Activated T-cell treated with anti-CD3 and anti-CD28 coated beads, Interleukin-2, amount 50 U/mL, for 24 hours (primary cell): ENCODE measurements at regions not wholly inside any gene's neighbourhood (a gene's known extent, or its start where the extent isn't known, plus 50 kb on each side); places are given as distances from the start of the nearest gene placed in this dataset.
"Not testable (repeated sequence)": the region's sequence is repeated elsewhere in the genome, so short reads cannot be mapped to it uniquely, and the experiment has no call there.

Source experiments
- DNase-seq: peaks from one replicate; pipeline ENCODE4 v3.0.0-alpha.2; 2020
- H3K27ac Mint-ChIP-seq: 2 replicates; pipeline ENCODE4 v1.8.0; 2020; ENCODE audit warnings: mild to moderate bottlenecking, mixed read lengths
- H3K27me3 Mint-ChIP-seq: 2 replicates; pipeline ENCODE4 v1.8.0; 2020; ENCODE audit warnings: mixed read lengths
- H3K36me3 Mint-ChIP-seq: 2 replicates; pipeline ENCODE4 v1.8.0; 2020; ENCODE audit warnings: low read depth, mixed read lengths
- H3K4me1 Mint-ChIP-seq: 2 replicates; pipeline ENCODE4 v1.8.0; 2020; ENCODE audit warnings: low read depth, mixed read lengths
- H3K4me3 Mint-ChIP-seq: 2 replicates; pipeline ENCODE4 v1.8.0; 2020; ENCODE audit warnings: mild to moderate bottlenecking, moderate library complexity, mixed read lengths
- H3K9me3 Mint-ChIP-seq: 2 replicates; pipeline ENCODE4 v1.8.0; 2020; ENCODE audit warnings: mixed read lengths

DNA sequence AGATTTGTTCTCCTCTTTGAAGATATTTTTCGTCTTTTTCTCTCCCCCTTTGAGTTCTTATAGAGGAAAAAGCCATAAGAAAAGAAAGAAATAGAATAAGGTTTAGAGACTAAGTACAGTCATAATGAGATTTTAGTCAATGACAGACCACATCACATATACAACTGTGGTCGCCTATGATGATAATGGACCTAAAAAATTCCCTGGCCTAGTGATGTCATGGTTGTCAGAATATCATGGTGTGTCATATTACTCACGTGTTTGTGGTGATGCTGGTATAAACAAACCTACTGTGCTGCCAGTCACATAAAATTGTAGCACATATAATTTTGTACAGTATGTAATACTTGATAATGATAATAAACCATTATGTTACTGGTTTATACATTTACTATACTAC, 1096.1 kb downstream of the OLFM4 start:
- H3K4me3 Mint-ChIP-seq = no peak overlapping the region
- peaks cover 21% of the 10 kb centered on the region for H3K9me3 Mint-ChIP-seq
- no peaks in the 10 kb centered on the region for H3K4me1 Mint-ChIP-seq
- H3K27me3 Mint-ChIP-seq = no peaks in the 10 kb centered on the region
- no peaks in the 10 kb centered on the region for H3K36me3 Mint-ChIP-seq
- no peak for DNase-seq
- no peak overlapping the region for H3K27ac Mint-ChIP-seq

- DNase-seq, H3K27me3 Mint-ChIP-seq, H3K4me3 Mint-ChIP-seq, H3K27ac Mint-ChIP-seq, H3K4me1 Mint-ChIP-seq, H3K36me3 Mint-ChIP-seq: not testable (repeated sequence)
- peaks cover 18% of the 10 kb centered on the region for H3K9me3 Mint-ChIP-seq
These were observed 1102.3 kb downstream of the OLFM4 start for GRCh38 chr13:54130931-54131330.

DNA sequence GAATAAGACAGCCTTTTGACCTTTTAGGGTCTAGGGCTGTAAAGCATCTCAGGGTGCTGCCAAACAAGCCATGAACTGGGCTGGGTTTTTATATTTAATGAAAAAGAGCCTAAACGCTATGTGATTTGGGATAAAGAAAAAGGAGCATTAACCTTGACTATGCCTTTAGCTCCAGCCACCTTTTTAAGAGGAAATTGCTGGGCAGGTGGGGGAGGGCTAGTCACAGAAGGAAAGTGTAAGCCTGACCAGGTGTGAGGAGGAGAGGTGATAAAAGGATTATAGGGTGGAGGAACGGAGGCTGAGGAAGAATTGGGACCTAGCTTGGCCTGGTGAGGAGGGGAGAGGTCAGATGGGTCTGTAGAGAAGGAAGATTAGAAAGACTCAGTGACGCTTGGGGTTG, 1102.8 kb downstream of the OLFM4 start:
- H3K4me1 Mint-ChIP-seq = not testable (repeated sequence)

GRCh38 chr13:54132127-54132526, 1103.5 kb downstream of the OLFM4 start:
- H3K36me3 Mint-ChIP-seq, H3K4me3 Mint-ChIP-seq, H3K4me1 Mint-ChIP-seq, DNase-seq, H3K27me3 Mint-ChIP-seq, H3K27ac Mint-ChIP-seq: not testable (repeated sequence)
- peaks cover 17% of the 10 kb centered on the region for H3K9me3 Mint-ChIP-seq

More for the DNA sequence above, 1102.8 kb downstream of the OLFM4 start:
- H3K36me3 Mint-ChIP-seq, DNase-seq, H3K4me3 Mint-ChIP-seq, H3K27me3 Mint-ChIP-seq, H3K27ac Mint-ChIP-seq: not testable (repeated sequence)
- peaks cover 15% of the 10 kb centered on the region for H3K9me3 Mint-ChIP-seq

GRCh38 chr13:54132720-54133119, 1104.1 kb downstream of the OLFM4 start:
- DNase-seq, H3K27me3 Mint-ChIP-seq, H3K27ac Mint-ChIP-seq, H3K36me3 Mint-ChIP-seq, H3K4me3 Mint-ChIP-seq, H3K4me1 Mint-ChIP-seq: not testable (repeated sequence)
- H3K9me3 Mint-ChIP-seq = peaks cover 17% of the 10 kb centered on the region

DNA sequence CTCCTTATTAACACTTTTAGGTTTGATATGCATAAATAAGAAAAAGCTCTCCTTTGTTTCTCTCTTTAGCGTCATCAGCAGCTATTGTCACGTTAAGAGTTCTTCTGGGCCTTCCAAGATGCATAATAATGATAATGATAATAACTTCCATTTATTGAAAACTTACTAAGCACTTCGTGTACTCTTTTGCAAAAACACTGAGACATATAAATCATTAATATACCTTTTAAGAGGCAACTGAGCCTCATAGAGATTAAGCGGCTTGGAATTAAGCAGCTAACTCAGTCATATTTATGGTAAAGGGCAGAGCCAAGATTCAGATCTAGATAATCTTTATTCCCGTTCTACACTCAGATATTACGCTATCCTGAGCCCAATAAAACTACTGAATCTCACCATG, 1105.1 kb downstream of the OLFM4 start:
- Mint-ChIP-seq H3K4me3 (no peak overlapping the region), H3K27me3 (no peaks in the 10 kb centered on the region), H3K36me3 (no peaks in the 10 kb centered on the region), H3K9me3 (peaks cover 17% of the 10 kb centered on the region), H3K4me1 (no peaks in the 10 kb centered on the region), H3K27ac (no peak overlapping the region)
- no peak for DNase-seq

GRCh38 chr13:54144828-54145227, 1116.2 kb downstream of the OLFM4 start:
- Mint-ChIP-seq H3K27me3 (no peaks in the 10 kb centered on the region), H3K36me3 (no peaks in the 10 kb centered on the region), H3K27ac (no peak overlapping the region), H3K9me3 (peaks cover 15% of the 10 kb centered on the region), H3K4me3 (no peak overlapping the region), H3K4me1 (no peaks in the 10 kb centered on the region)
- DNase-seq = no peak

DNA sequence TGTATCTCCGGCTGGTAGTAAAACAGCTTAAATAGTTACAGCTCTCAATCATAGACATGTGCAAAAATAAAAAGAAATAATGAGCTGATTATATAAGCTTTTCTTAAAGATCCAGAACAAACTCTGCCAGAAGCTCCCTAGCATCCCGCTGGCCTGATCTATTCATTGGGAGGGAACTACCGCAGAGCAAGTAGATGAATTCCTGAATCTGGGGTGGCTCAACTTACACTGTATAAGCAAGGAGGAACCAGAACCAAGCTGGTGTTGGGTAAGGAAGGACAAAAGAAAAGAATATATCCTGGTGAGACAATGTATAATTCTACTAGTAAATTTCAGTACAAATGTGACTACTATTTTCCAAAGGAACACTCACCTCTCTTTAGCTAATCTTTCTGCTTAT, 1122.2 kb downstream of the OLFM4 start:
- DNase-seq = no peak
- Mint-ChIP-seq H3K36me3 (no peaks in the 10 kb centered on the region), H3K27me3 (no peaks in the 10 kb centered on the region), H3K9me3 (peaks cover 16% of the 10 kb centered on the region), H3K4me1 (no peaks in the 10 kb centered on the region), H3K27ac (no peak overlapping the region), H3K4me3 (no peak overlapping the region)

GRCh38 chr13:54162069-54162468, 1133.5 kb downstream of the OLFM4 start:
- no peak for DNase-seq
- Mint-ChIP-seq H3K4me3 (no peak overlapping the region), H3K27me3 (no peaks in the 10 kb centered on the region), H3K9me3 (peaks cover 20% of the 10 kb centered on the region), H3K36me3 (no peaks in the 10 kb centered on the region), H3K4me1 (no peaks in the 10 kb centered on the region), H3K27ac (no peak overlapping the region)

- Mint-ChIP-seq H3K27me3 (no peaks in the 10 kb centered on the region), H3K4me3 (no peak overlapping the region), H3K27ac (no peak overlapping the region), H3K9me3 (peaks cover 23% of the 10 kb centered on the region), H3K36me3 (no peaks in the 10 kb centered on the region), H3K4me1 (no peaks in the 10 kb centered on the region)
- DNase-seq = no peak
These were observed 1137.1 kb downstream of the OLFM4 start for GRCh38 chr13:54165581-54166215.

DNA sequence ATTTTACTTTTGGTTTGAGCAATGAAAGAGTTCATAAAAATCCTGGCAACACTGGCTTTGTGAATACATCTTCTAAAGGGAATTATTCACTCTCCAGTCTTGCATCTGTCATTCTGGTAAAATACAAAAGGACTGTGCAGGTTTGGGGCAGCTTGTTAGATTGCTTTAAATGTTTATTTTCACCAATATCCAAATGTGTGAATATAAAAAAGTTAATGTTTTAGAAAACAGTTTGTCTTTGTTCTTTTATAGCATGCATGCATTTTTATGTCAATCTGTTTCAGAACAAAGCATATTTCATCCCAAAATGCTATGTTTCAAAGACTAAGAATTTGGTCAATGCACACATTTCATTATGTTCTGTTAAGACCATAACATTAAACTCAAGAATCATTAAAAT, 1145.4 kb downstream of the OLFM4 start:
- Mint-ChIP-seq H3K9me3 (peaks cover 18% of the 10 kb centered on the region), H3K4me3 (no peak overlapping the region), H3K27ac (no peak overlapping the region), H3K4me1 (no peaks in the 10 kb centered on the region), H3K27me3 (no peaks in the 10 kb centered on the region), H3K36me3 (no peaks in the 10 kb centered on the region)
- DNase-seq = no peak

DNA sequence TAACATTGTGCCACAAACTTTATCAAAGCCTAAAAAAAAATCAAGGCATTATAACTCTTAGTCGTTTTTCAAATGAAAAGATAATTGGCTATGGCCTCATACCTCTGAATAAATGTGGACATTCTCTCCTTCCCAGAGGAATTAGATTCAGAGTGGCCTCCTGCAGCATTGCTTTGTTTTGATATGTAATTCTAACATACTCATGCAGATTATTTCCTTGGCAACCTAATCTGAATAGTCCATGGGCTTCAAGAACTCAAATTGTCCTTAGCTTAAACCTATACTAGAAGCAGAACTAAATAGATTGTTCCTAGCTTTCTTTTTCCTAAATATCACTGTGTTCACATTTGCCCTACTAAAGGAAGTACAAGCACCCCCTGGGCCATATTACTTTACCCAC, 1146.9 kb downstream of the OLFM4 start:
- Mint-ChIP-seq H3K27me3 (no peaks in the 10 kb centered on the region), H3K4me1 (no peaks in the 10 kb centered on the region), H3K9me3 (peaks cover 25% of the 10 kb centered on the region), H3K4me3 (no peak overlapping the region), H3K36me3 (no peaks in the 10 kb centered on the region), H3K27ac (no peak overlapping the region)
- DNase-seq = no peak

DNA sequence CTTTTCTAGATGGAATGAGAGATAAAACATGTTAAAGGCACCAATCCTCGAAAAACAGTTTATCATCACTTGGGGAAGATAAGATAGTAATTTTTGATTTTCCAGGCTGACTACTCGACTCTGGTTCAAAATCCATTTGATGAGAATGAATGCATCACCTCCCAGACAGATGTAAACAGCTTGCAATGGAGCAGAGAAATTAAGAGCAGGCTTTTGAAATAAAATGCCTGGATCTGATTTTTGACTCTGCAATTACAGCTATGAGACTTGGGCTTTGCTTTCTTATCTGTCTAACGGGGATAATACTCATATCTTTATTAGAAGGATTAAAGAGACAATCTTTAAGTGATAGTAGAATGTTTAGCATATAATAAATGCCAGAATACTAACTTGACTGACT, 1148.9 kb downstream of the OLFM4 start:
- no peaks in the 10 kb centered on the region for H3K36me3 Mint-ChIP-seq
- H3K27me3 Mint-ChIP-seq = no peaks in the 10 kb centered on the region
- H3K27ac Mint-ChIP-seq = no peak overlapping the region

GRCh38 chr13:54183166-54183565, 1154.6 kb downstream of the OLFM4 start:
- H3K9me3 Mint-ChIP-seq = peaks cover 23% of the 10 kb centered on the region
- H3K4me1 Mint-ChIP-seq = no peaks in the 10 kb centered on the region

More for the DNA sequence above, 1148.9 kb downstream of the OLFM4 start:
- Mint-ChIP-seq H3K9me3 (peaks cover 25% of the 10 kb centered on the region), H3K4me3 (no peak overlapping the region), H3K4me1 (no peaks in the 10 kb centered on the region)
- no peak for DNase-seq

DNA sequence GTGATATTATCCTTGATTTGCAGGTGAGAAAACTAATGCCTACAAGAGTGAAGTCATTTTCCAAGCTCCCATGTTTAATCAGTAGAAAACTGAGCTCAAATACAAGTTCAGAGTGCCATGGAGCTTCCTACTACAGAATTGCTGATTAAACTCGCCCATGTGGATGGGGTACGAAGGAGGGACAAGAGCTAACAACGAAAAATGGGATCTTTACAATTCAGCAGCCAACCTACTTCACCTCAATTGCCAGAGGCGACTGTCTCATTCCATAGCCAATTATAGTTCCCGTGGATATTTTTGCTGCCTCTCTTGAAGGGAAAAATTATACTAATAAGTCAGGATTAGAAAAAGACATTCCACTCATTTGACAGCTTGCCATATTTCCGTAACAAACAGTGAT, 1155.1 kb downstream of the OLFM4 start:
- peaks cover 19% of the 10 kb centered on the region for H3K9me3 Mint-ChIP-seq
- H3K27me3 Mint-ChIP-seq = no peaks in the 10 kb centered on the region
- no peaks in the 10 kb centered on the region for H3K4me1 Mint-ChIP-seq
- H3K4me3 Mint-ChIP-seq = no peak overlapping the region
- no peak for DNase-seq
- no peaks in the 10 kb centered on the region for H3K36me3 Mint-ChIP-seq
- no peak overlapping the region for H3K27ac Mint-ChIP-seq

More at GRCh38 chr13:54183166-54183565, 1154.6 kb downstream of the OLFM4 start:
- H3K4me3 Mint-ChIP-seq = no peak overlapping the region
- no peaks in the 10 kb centered on the region for H3K27me3 Mint-ChIP-seq
- no peaks in the 10 kb centered on the region for H3K36me3 Mint-ChIP-seq
- DNase-seq = no peak
- H3K27ac Mint-ChIP-seq = no peak overlapping the region

DNA sequence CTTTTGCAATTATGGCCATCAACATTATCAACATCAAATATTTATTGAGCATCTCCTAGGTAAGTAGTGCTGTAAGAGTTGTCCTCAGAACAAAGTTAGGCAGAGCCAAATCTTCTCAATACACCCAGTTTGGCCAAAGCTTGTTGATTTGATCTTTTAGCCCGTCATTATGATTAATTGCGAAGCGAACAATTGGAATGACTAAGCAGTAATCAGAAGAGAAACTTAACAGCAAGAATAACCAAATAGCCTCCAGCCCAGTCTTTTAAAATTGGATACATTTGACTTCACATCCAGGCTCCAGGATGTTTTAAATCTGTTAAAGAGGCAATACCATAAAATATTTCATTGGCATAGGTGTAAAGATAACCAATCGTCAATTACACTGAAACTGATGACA, 1156.0 kb downstream of the OLFM4 start:
- H3K4me1 Mint-ChIP-seq = no peaks in the 10 kb centered on the region
- H3K27ac Mint-ChIP-seq = no peak overlapping the region
- no peaks in the 10 kb centered on the region for H3K36me3 Mint-ChIP-seq
- H3K27me3 Mint-ChIP-seq = no peaks in the 10 kb centered on the region
- DNase-seq = no peak
- H3K4me3 Mint-ChIP-seq = no peak overlapping the region
- peaks cover 18% of the 10 kb centered on the region for H3K9me3 Mint-ChIP-seq
